H1 (cell line): ENCODE measurements at regions not wholly inside any gene's neighbourhood (a gene's known extent, or its start where the extent isn't known, plus 50 kb on each side); places are given as distances from the start of the nearest gene placed in this dataset.

Source experiments
- ATF2 ChIP-seq: IDR thresholded peaks from 2 replicates; pipeline ENCODE4 v1.6.1; 2012; ENCODE audit warnings: low read length, inconsistent platforms
- CBX8 ChIP-seq: fragments of 300-800, 300-1000 bp; sonication (generic); IDR thresholded peaks from 2 replicates; pipeline ENCODE4 v1.7.1; 2016; ENCODE audit warnings: low read depth, low read length, borderline replicate concordance
- CHD7 ChIP-seq: fragments of 300-600 bp; sonication (generic); IDR thresholded peaks from 2 replicates; pipeline ENCODE4 v1.7.1; 2012; ENCODE audit warnings: low read length, moderate library complexity, mild to moderate bottlenecking, inconsistent platforms; ENCODE audit not compliant: insufficient replicate concordance
- HDAC2 ChIP-seq, 2 experiments: fragments of 300-600 bp in 1 of 2; sonication (generic) in 1 of 2; IDR thresholded peaks; 2 replicates each; pipeline ENCODE4 v1.6.1; 2011 to 2012; ENCODE audit warnings: low read depth in 2 of 2, low read length in 2 of 2, mild to moderate bottlenecking in 2 of 2, moderate library complexity in 2 of 2, borderline replicate concordance in 1 of 2, inconsistent platforms in 1 of 2
- KDM5A ChIP-seq: fragments of 200-600 bp; IDR thresholded peaks from 2 replicates; pipeline ENCODE4 v1.7.1; 2012; ENCODE audit warnings: mild to moderate bottlenecking, low read length, inconsistent platforms, mixed read lengths
- RNF2 ChIP-seq: fragments of 200-900, 300-1000 bp; sonication (generic); IDR thresholded peaks from 2 replicates; pipeline ENCODE4 v1.7.1; 2016; ENCODE audit warnings: borderline replicate concordance, low read depth, mild to moderate bottlenecking, antibody characterized with exemption, low read length; ENCODE audit not compliant: poor library complexity, severe bottlenecking; ENCODE audit errors: missing control alignments
- RXRA ChIP-seq: IDR thresholded peaks from 2 replicates; pipeline ENCODE4 v1.6.1; 2011; ENCODE audit warnings: low read depth, mild to moderate bottlenecking, low read length, moderate library complexity; ENCODE audit not compliant: insufficient read depth
- SAP30 ChIP-seq: fragments of 300-600 bp; sonication (generic); IDR thresholded peaks from 2 replicates; pipeline ENCODE4 v1.7.1; 2012; ENCODE audit warnings: low read length, moderate library complexity, mild to moderate bottlenecking, inconsistent platforms; ENCODE audit not compliant: insufficient read depth, insufficient replicate concordance
- TBP ChIP-seq: IDR thresholded peaks from 2 replicates; pipeline ENCODE4 v1.6.1; 2011; ENCODE audit warnings: low read depth, low read length, improper control_type of control experiment

DNA sequence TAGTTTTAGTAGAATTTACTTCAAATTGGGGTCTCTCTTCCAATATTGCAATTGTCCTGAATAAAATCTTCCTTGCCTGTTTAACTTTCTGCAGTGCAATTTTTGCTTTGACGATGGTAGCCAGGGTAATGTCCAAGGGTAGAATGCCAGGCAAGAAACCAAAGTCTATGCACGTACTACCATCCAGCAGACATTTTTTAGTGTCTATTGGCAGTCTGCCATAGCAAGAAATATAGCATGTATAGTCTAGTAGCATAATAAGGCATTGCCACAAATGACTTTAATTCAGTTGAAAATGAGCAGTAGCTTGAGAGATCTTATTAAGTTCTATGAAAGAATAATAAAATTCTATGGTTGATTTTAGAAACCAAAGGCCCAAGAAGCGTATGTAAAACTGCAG lies 62.3 kb upstream of the KCNQ5 start (continued):
- TF ChIP-seq CHD7 (no peak), KDM5A (no peak), SAP30 (no peak), RXRA (no peak), RNF2 (no peak), CBX8 (no peak), TBP (no peak), HDAC2 (IDR thresholded peaks at IDR 0.05; ENCODE audit: borderline replicate concordance in 1 of 2, low read depth in 2 of 2, low read length in 2 of 2) (no peak), ATF2 (no peak)
